HG02763 (cell line): ENCODE measurements at regions not wholly inside any gene's neighbourhood (a gene's known extent, or its start where the extent isn't known, plus 50 kb on each side); places are given as distances from the start of the nearest gene placed in this dataset.

ENCODE experiments used
- ATAC-seq: cut with Tn5 transposase; IDR thresholded peaks from one replicate; pipeline ENCODE4 v1.9.1; 2021; ENCODE audit warnings: mild to moderate bottlenecking, moderate library complexity; ENCODE audit not compliant: unreplicated experiment

- ATAC-seq, result no peak
These were observed 1016.8 kb downstream of the CNTNAP5 start for GRCh38 chr2:125041846-125042245.

- ATAC-seq, result no peak
These were observed 1017.6 kb downstream of the CNTNAP5 start for GRCh38 chr2:125042727-125043126.

- ATAC-seq, result no peak
These were observed 1045.8 kb downstream of the CNTNAP5 start for GRCh38 chr2:125070726-125071505.

- no peak for ATAC-seq
These were observed 1048.4 kb downstream of the CNTNAP5 start for GRCh38 chr2:125073440-125073839.

- ATAC-seq, result no peak
These were observed 1060.8 kb downstream of the CNTNAP5 start for GRCh38 chr2:125085904-125086303.

- no peak for ATAC-seq
These were observed 1061.5 kb downstream of the CNTNAP5 start for GRCh38 chr2:125086313-125087184.

GRCh38 chr2:125092276-125093009 lies 1067.4 kb downstream of the CNTNAP5 start:
- ATAC-seq, result no peak

GRCh38 chr2:125095826-125096225 lies 1070.7 kb downstream of the CNTNAP5 start:
- ATAC-seq, result no peak

- no peak for ATAC-seq
These were observed 1081.6 kb downstream of the CNTNAP5 start for GRCh38 chr2:125106710-125107109.

- no peak for ATAC-seq
These were observed 1082.4 kb downstream of the CNTNAP5 start for GRCh38 chr2:125107446-125107845.

GRCh38 chr2:125108251-125108650 lies 1083.2 kb downstream of the CNTNAP5 start:
- ATAC-seq, result no peak

- no peak for ATAC-seq
These were observed 1100.8 kb downstream of the CNTNAP5 start for GRCh38 chr2:125125902-125126301.

- ATAC-seq, result no peak
These were observed 1135.9 kb downstream of the CNTNAP5 start for GRCh38 chr2:125160947-125161346.

- ATAC-seq, result no peak
These were observed 1142.1 kb downstream of the CNTNAP5 start for GRCh38 chr2:125167152-125167551.

GRCh38 chr2:125167820-125168219 lies 1142.7 kb downstream of the CNTNAP5 start:
- no peak for ATAC-seq

GRCh38 chr2:125168442-125168841 lies 1143.4 kb downstream of the CNTNAP5 start:
- no peak for ATAC-seq

GRCh38 chr2:125169022-125169763 lies 1144.1 kb downstream of the CNTNAP5 start:
- no peak for ATAC-seq

GRCh38 chr2:125169764-125170146 lies 1144.7 kb downstream of the CNTNAP5 start:
- ATAC-seq, result no peak

GRCh38 chr2:125172181-125172580 lies 1147.1 kb downstream of the CNTNAP5 start:
- no peak for ATAC-seq

GRCh38 chr2:125175415-125175814 lies 1150.3 kb downstream of the CNTNAP5 start:
- no peak for ATAC-seq
